CD4-positive, alpha-beta T cell (primary cell): ENCODE measurements at regions not wholly inside any gene's neighbourhood (a gene's known extent, or its start where the extent isn't known, plus 50 kb on each side); places are given as distances from the start of the nearest gene placed in this dataset.

Experiments
- ATAC-seq: fragments of 200-7000 bp; cut with Tn5 transposase; one replicate; pipeline ENCODE4 v1.10.0; 2022; ENCODE audit warnings: mild to moderate bottlenecking; ENCODE audit not compliant: poor library complexity
- CTCF ChIA-PET: fragments of 350-600 bp; sonication (Branson Sonifier 250); formaldehyde crosslinking; loops from one replicate; lab custom pipeline; 2021; ENCODE audit warnings: antibody characterized with exemption, inconsistent platforms; lab: Charles Lee
- POLR2A ChIA-PET: fragments of 350-600 bp; sonication (Branson Sonifier 250); formaldehyde crosslinking; loops from one replicate; lab custom pipeline; 2021; ENCODE audit warnings: antibody characterized with exemption, inconsistent platforms; lab: Charles Lee
- DNase-seq, 14 experiments: peaks; one replicate each; pipeline ENCODE4 v3.0.0-alpha.2; 2013 to 2020; ENCODE audit warnings: mixed read lengths in 2 of 14
- H3K27ac ChIP-seq, 2 donors: one replicate each; pipeline versions ENCODE4 v1.5.1 to v1.7.0; 2013; ENCODE audit warnings: low read length in 2 of 2, low read depth in 1 of 2, mild to moderate bottlenecking in 1 of 2
- H3K27me3 ChIP-seq, 2 experiments: 1 replicate in 1 of 2; 2 replicates in 1 of 2; pipeline versions ENCODE4 v1.6.1 to v1.7.0; 2013; ENCODE audit warnings: low read length in 2 of 2, control low read depth in 1 of 2, mild to moderate bottlenecking in 1 of 2, moderate library complexity in 1 of 2; ENCODE audit not compliant: insufficient read depth in 2 of 2, control insufficient read depth in 1 of 2
- H3K36me3 ChIP-seq: one replicate; pipeline ENCODE4 v1.6.1; 2013; ENCODE audit warnings: low read length, control low read depth; ENCODE audit not compliant: insufficient read depth
- H3K4me1 ChIP-seq: one replicate; pipeline ENCODE4 v1.6.1; 2013; ENCODE audit warnings: low read length, control low read depth; ENCODE audit not compliant: insufficient read depth
- H3K4me3 ChIP-seq: one replicate; pipeline ENCODE4 v1.5.1; 2013; ENCODE audit warnings: mild to moderate bottlenecking, low read length, moderate library complexity
- H3K9me3 ChIP-seq, 2 experiments: 1 replicate in 1 of 2; 2 replicates in 1 of 2; pipeline versions ENCODE4 v1.6.1 to v1.7.0; 2013; ENCODE audit warnings: low read length in 2 of 2, mild to moderate bottlenecking in 2 of 2, control low read depth in 1 of 2, moderate library complexity in 1 of 2; ENCODE audit not compliant: control insufficient read depth in 1 of 2, insufficient read depth in 1 of 2
- H3K27ac Mint-ChIP-seq: one replicate; pipeline ENCODE4 v1.8.0; 2020; ENCODE audit warnings: mixed read lengths
- H3K27me3 Mint-ChIP-seq: one replicate; pipeline ENCODE4 v1.8.0; 2021; ENCODE audit warnings: mixed read lengths
- H3K36me3 Mint-ChIP-seq: one replicate; pipeline ENCODE4 v1.8.0; 2021; ENCODE audit warnings: low read depth, mixed read lengths
- H3K4me1 Mint-ChIP-seq: one replicate; pipeline ENCODE4 v1.8.0; 2021; ENCODE audit warnings: low read depth, mixed read lengths
- H3K4me3 Mint-ChIP-seq: one replicate; pipeline ENCODE4 v1.8.0; 2020; ENCODE audit warnings: mild to moderate bottlenecking, mixed read lengths
- H3K9me3 Mint-ChIP-seq: one replicate; pipeline ENCODE4 v1.8.0; 2020; ENCODE audit warnings: mixed read lengths
- intact Hi-C, 2 experiments: fragments of 100-400 bp; cut with DNase I in 1 of 2; cut with micrococcal nuclease in 1 of 2; formaldehyde crosslinking; loops; one replicate each; pipeline versions ENCODE4 v1.15.1 to v1.9.0; 2023 to 2025; cut with DNase I, micrococcal nuclease
- TF ChIP-seq, protein P1 (sequence below): fragments of 200-600 bp; IDR thresholded peaks from one replicate; pipeline ENCODE4 v1.8.0; 2022; ENCODE audit warnings: antibody characterized with exemption, mild to moderate bottlenecking

DNA sequence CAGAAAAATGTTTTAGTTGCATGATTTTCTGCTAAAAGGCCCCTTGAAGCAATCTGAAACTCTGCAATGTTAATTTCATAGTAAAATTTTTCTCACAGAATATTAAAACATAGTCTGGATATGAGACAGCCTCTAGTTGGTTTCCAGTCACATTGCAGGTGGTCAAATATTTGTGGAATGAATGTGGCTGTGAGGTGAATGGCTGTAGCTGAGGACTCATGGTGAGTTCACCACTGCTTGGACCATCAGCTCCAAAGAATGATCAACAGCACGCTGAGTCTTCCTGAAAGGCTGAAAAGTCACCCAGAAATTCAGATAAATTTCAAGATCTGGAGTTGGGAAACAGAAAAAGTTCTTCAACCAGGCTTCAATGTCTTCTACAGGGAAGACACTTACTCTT is 79.8 kb downstream of the MAT2B start:
- ChIA-PET CTCF (no interaction called here), POLR2A (no interaction called here)
- Mint-ChIP-seq H3K9me3 (no peaks in the 10 kb centered on the region), H3K36me3 (no peaks in the 10 kb centered on the region), H3K27ac (no peak overlapping the region), H3K4me3 (no peak overlapping the region), H3K4me1 (no peaks in the 10 kb centered on the region), H3K27me3 (peaks cover 40% of the 10 kb centered on the region)
- Histone ChIP-seq H3K27me3 (no peaks in the 10 kb centered on the region), H3K9me3 (no peaks in the 10 kb centered on the region), H3K4me3 (no peak overlapping the region), H3K36me3 (no peaks in the 10 kb centered on the region), H3K27ac (no peak overlapping the region), H3K4me1 (no peaks in the 10 kb centered on the region)
- DNase-seq (no peak), ATAC-seq (no peak)
- intact Hi-C loops: no loop called here
- TF ChIP-seq, protein P1, sequence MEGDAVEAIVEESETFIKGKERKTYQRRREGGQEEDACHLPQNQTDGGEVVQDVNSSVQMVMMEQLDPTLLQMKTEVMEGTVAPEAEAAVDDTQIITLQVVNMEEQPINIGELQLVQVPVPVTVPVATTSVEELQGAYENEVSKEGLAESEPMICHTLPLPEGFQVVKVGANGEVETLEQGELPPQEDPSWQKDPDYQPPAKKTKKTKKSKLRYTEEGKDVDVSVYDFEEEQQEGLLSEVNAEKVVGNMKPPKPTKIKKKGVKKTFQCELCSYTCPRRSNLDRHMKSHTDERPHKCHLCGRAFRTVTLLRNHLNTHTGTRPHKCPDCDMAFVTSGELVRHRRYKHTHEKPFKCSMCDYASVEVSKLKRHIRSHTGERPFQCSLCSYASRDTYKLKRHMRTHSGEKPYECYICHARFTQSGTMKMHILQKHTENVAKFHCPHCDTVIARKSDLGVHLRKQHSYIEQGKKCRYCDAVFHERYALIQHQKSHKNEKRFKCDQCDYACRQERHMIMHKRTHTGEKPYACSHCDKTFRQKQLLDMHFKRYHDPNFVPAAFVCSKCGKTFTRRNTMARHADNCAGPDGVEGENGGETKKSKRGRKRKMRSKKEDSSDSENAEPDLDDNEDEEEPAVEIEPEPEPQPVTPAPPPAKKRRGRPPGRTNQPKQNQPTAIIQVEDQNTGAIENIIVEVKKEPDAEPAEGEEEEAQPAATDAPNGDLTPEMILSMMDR: no peak

GRCh38 chr5:163586531-163586956 is 81.1 kb downstream of the MAT2B start:
- no peaks in the 10 kb centered on the region for H3K36me3 ChIP-seq
- CTCF ChIA-PET: no interaction called here
- Mint-ChIP-seq H3K4me1 (no peaks in the 10 kb centered on the region), H3K27ac (no peak overlapping the region), H3K27me3 (peaks cover 31% of the 10 kb centered on the region), H3K36me3 (no peaks in the 10 kb centered on the region), H3K4me3 (no peak overlapping the region), H3K9me3 (no peaks in the 10 kb centered on the region)
- H3K4me1 ChIP-seq: no peaks in the 10 kb centered on the region
- H3K27me3 ChIP-seq: no peaks in the 10 kb centered on the region
- H3K4me3 ChIP-seq: no peak overlapping the region
- no peaks in the 10 kb centered on the region for H3K9me3 ChIP-seq
- TF ChIP-seq, protein P1: no peak
- ATAC-seq: no peak
- intact Hi-C loops: no loop called here
- DNase-seq: no peak
- H3K27ac ChIP-seq: no peak overlapping the region
- POLR2A ChIA-PET: no interaction called here

DNA sequence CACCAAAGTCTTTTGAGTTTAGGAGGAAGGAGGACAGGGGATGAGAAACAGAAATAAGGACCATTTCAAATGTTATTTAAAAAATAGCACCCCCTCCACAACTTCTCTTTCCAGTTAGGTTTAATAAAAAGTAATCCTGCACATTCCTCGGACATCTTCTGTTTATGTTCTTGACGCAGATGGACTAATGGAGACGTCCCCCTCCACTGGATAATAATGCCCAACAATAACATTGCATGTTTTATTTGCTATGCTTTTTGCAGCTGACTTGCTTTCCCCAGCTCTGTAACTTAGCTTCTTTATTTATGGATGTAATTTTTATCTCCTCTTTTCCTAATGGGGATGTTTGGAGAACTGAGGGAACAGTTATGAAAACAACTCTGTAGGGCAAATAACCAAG is 89.5 kb downstream of the MAT2B start:
- intact Hi-C loops: no loop called here
- Histone ChIP-seq H3K4me1 (no peaks in the 10 kb centered on the region), H3K4me3 (no peak overlapping the region), H3K27ac (no peak overlapping the region), H3K9me3 (no peaks in the 10 kb centered on the region), H3K36me3 (no peaks in the 10 kb centered on the region), H3K27me3 (peaks cover 0 to 5% of the 10 kb centered on the region in 2 experiments)
- Mint-ChIP-seq H3K27me3 (peaks cover 34% of the 10 kb centered on the region), H3K36me3 (no peaks in the 10 kb centered on the region), H3K4me1 (no peaks in the 10 kb centered on the region), H3K27ac (no peak overlapping the region), H3K4me3 (no peak overlapping the region), H3K9me3 (peaks cover 3% of the 10 kb centered on the region)
- CTCF ChIA-PET: no interaction called here
- TF ChIP-seq, protein P1: no peak
- POLR2A ChIA-PET: no interaction called here
- no peak for ATAC-seq
- no peak for DNase-seq
